OCI-LY1 (cell line): ENCODE measurements at regions not wholly inside any gene's neighbourhood (a gene's known extent, or its start where the extent isn't known, plus 50 kb on each side); places are given as distances from the start of the nearest gene placed in this dataset.

Source experiments
- H2AFZ ChIP-seq: fragments of 200-600 bp; sonication (generic), shearing (Covaris generic); 2 replicates; pipeline ENCODE4 v1.6.0; 2014; ENCODE audit warnings: antibody characterized with exemption, mild to moderate bottlenecking, low read length
- H3F3A ChIP-seq: fragments of 200-600 bp; sonication (generic), shearing (Covaris generic); 2 replicates; pipeline ENCODE4 v1.6.0; 2014; ENCODE audit warnings: mild to moderate bottlenecking, antibody characterized with exemption, low read length, moderate library complexity; ENCODE audit not compliant: insufficient read depth
- H3K27ac ChIP-seq: fragments of 200-600 bp; sonication (generic); 2 replicates; pipeline ENCODE4 v1.5.1; 2014; ENCODE audit warnings: low read length, mixed run types, mild to moderate bottlenecking, low read depth; ENCODE audit not compliant: poor library complexity, severe bottlenecking
- H3K27me3 ChIP-seq: fragments of 200-600 bp; sonication (generic); 2 replicates; pipeline ENCODE4 v1.6.0; 2014; ENCODE audit warnings: antibody characterized with exemption, mild to moderate bottlenecking, low read length, moderate library complexity; ENCODE audit not compliant: insufficient read depth
- H3K36me3 ChIP-seq: fragments of 200-600 bp; sonication (generic); 2 replicates; pipeline ENCODE4 v1.6.1; 2014; ENCODE audit warnings: mild to moderate bottlenecking, antibody characterized with exemption, low read length, moderate library complexity, mixed read lengths; ENCODE audit not compliant: insufficient read depth
- H3K4me1 ChIP-seq: fragments of 200-600 bp; sonication (generic); 2 replicates; pipeline ENCODE4 v1.5.1; 2014; ENCODE audit warnings: mild to moderate bottlenecking, low read length, moderate library complexity; ENCODE audit not compliant: insufficient read depth, severe bottlenecking
- H3K4me2 ChIP-seq: fragments of 200-600 bp; sonication (generic), shearing (Covaris generic); 2 replicates; pipeline ENCODE4 v1.6.1; 2014; ENCODE audit warnings: low read length
- H3K4me3 ChIP-seq: fragments of 200-600 bp; sonication (generic); 2 replicates; pipeline ENCODE4 v1.5.1; 2014; ENCODE audit warnings: low read length, low read depth, mild to moderate bottlenecking, mixed read lengths; ENCODE audit not compliant: poor library complexity, severe bottlenecking
- H3K79me2 ChIP-seq: fragments of 200-600 bp; shearing (Covaris generic); 2 replicates; pipeline ENCODE4 v1.6.1; 2016; ENCODE audit warnings: mixed run types, low read length, mixed read lengths; ENCODE audit not compliant: insufficient read depth
- H3K9ac ChIP-seq: fragments of 200-600 bp; sonication (generic), shearing (Covaris generic); 2 replicates; pipeline ENCODE4 v1.6.1; 2014; ENCODE audit warnings: mild to moderate bottlenecking, low read length, mixed read lengths
- H3K9me2 ChIP-seq: fragments of 200-600 bp; sonication (generic), shearing (Covaris generic); 2 replicates; pipeline ENCODE4 v1.6.1; 2014; ENCODE audit warnings: low read depth, mild to moderate bottlenecking, low read length, mixed read lengths
- H3K9me3 ChIP-seq: fragments of 200-600 bp; shearing (Covaris generic); 2 replicates; pipeline ENCODE4 v1.6.1; 2014; ENCODE audit warnings: low read length, mixed read lengths
- H4K20me1 ChIP-seq: fragments of 200-600 bp; sonication (generic), shearing (Covaris generic); 2 replicates; pipeline ENCODE4 v1.6.0; 2016; ENCODE audit warnings: mild to moderate bottlenecking, low read length; ENCODE audit not compliant: insufficient read depth
- CTCF ChIP-seq: fragments of 200-600 bp; sonication (generic), shearing (Covaris generic); IDR thresholded peaks from 2 replicates; pipeline ENCODE4 v1.5.1; 2017; ENCODE audit warnings: mild to moderate bottlenecking, antibody characterized with exemption, low read length, moderate library complexity, mixed read lengths
- EZH2 ChIP-seq: fragments of 200-600 bp; sonication (generic), shearing (Covaris generic); IDR thresholded peaks from 2 replicates; pipeline ENCODE4 v1.8.0; 2017; ENCODE audit warnings: borderline replicate concordance, mixed run types, mild to moderate bottlenecking, antibody characterized with exemption, low read length, moderate library complexity, mixed read lengths

GRCh38 chr5:62143268-62144229, 162.5 kb upstream of the KIF2A start:
- Histone ChIP-seq H4K20me1 (no peaks in the 10 kb centered on the region), H3K4me2 (no peak overlapping the region), H3K79me2 (no peaks in the 10 kb centered on the region), H3K4me3 (no peak overlapping the region), H3K36me3 (no peaks in the 10 kb centered on the region), H3K4me1 (no peaks in the 10 kb centered on the region), H3K27me3 (no peaks in the 10 kb centered on the region), H3K27ac (no peak overlapping the region), H3F3A (no peaks in the 10 kb centered on the region), H3K9me2 (no peaks in the 10 kb centered on the region), H2AFZ (no peak overlapping the region), H3K9ac (no peak overlapping the region), H3K9me3 (no peaks in the 10 kb centered on the region)
- TF ChIP-seq CTCF (peak; percentile 67), EZH2 (no peak)

- H3F3A ChIP-seq, result no peaks in the 10 kb centered on the region
- no peak overlapping the region for H3K4me2 ChIP-seq
- H4K20me1 ChIP-seq, result no peaks in the 10 kb centered on the region
- no peaks in the 10 kb centered on the region for H3K9me2 ChIP-seq
- H3K36me3 ChIP-seq, result no peaks in the 10 kb centered on the region
- TF ChIP-seq CTCF (no peak), EZH2 (no peak)
- H3K4me3 ChIP-seq, result no peak overlapping the region
- no peak overlapping the region for H3K9ac ChIP-seq
- H2AFZ ChIP-seq, result no peak overlapping the region
- H3K27ac ChIP-seq, result no peak overlapping the region
- no peaks in the 10 kb centered on the region for H3K4me1 ChIP-seq
- no peaks in the 10 kb centered on the region for H3K27me3 ChIP-seq
- no peaks in the 10 kb centered on the region for H3K79me2 ChIP-seq
- H3K9me3 ChIP-seq, result no peaks in the 10 kb centered on the region
These were observed 161.5 kb upstream of the KIF2A start for GRCh38 chr5:62144401-62145022.

DNA sequence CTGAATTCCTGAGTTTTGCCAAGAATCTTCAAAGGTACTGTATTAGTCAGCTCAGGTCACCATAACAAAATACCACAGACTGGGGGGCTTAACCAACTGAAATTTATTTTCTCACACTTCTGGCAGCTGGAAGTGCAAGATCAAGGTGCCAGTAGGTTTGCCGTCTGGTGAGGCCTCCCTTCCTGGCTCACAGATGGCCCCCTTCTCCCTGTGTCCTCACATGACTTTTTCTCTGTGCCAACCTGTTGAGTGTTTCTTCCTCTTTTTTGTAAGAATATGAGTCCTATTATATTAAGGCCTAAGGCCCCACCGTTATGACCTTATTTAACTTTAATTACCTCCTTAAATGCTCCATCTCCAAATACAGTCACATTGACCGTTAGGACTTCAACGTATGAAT, 156.1 kb upstream of the KIF2A start:
- Histone ChIP-seq H3K9me3 (no peaks in the 10 kb centered on the region), H3K9ac (no peak overlapping the region), H3K4me3 (no peak overlapping the region), H3K79me2 (no peaks in the 10 kb centered on the region), H3F3A (no peaks in the 10 kb centered on the region), H3K4me2 (no peak overlapping the region), H4K20me1 (no peaks in the 10 kb centered on the region), H2AFZ (no peak overlapping the region), H3K4me1 (no peaks in the 10 kb centered on the region), H3K36me3 (no peaks in the 10 kb centered on the region), H3K27me3 (no peaks in the 10 kb centered on the region), H3K9me2 (no peaks in the 10 kb centered on the region), H3K27ac (no peak overlapping the region)
- TF ChIP-seq EZH2 (no peak), CTCF (no peak)
